NCI-H2081 (cell line): ENCODE measurements at regions not wholly inside any gene's neighbourhood (a gene's known extent, or its start where the extent isn't known, plus 50 kb on each side); places are given as distances from the start of the nearest gene placed in this dataset.
A peak's percentile ranks its signal among the peaks of the same experiment; 100 is the strongest.

Source experiments
- DNase-seq, 2 experiments: peaks; one replicate each; lab custom pipeline; 2025; lab: John Stamatoyannopoulos, UW

DNA sequence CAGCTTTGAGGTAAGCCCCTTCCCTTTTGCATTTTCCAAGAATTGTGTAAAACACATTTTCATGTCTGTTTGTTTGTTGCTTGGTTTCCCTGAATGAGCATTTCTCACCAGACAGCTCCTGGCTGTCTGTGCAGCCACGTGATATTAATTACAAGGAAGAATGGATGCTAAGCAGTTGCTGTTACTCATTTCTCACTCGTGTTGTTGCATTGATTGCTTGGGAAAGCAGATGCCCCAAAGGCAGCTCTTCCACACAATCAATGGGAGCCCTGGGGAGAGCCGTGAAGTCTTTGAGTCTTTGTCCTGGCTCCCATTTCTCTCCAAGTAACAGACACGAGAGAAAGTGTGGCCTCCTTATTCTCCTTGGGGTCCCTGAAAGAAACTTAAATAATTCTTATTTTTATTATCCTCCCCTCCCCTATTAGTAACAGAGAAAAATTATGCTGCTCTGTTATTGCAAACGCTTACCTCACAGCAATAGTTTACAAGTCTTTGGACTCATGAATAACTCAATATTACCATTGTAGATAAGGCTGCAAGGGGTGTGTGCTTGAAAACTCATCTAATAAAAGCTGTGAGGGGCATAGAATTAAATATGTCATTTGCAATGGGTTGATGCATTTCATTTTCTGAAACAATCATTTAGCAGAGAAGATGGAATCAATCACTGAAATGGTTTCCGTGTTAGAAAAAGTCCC is 127.7 kb upstream of the CAMK1G start:
- DNase-seq, result peak in 1 of 2 experiments; percentile 48

DNA sequence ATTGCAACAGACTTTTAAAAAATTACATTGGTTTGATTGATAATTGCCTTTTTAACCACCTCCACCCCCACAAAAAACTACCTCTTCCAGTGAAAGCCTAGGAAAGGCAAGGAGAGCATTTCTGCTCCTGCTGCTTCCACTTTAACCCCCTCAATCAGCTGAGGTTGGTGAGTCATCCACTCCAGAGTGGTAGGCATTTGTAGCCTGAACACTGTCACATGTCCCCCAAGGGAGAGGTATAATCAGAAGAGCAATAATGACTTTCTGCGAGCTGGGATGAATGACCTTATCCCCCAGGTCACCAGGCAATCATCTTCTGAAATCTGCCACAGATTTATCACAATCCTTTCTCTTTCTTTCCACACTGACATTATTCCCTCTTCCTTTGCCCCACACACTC is 126.6 kb upstream of the CAMK1G start:
- no peak for DNase-seq

DNA sequence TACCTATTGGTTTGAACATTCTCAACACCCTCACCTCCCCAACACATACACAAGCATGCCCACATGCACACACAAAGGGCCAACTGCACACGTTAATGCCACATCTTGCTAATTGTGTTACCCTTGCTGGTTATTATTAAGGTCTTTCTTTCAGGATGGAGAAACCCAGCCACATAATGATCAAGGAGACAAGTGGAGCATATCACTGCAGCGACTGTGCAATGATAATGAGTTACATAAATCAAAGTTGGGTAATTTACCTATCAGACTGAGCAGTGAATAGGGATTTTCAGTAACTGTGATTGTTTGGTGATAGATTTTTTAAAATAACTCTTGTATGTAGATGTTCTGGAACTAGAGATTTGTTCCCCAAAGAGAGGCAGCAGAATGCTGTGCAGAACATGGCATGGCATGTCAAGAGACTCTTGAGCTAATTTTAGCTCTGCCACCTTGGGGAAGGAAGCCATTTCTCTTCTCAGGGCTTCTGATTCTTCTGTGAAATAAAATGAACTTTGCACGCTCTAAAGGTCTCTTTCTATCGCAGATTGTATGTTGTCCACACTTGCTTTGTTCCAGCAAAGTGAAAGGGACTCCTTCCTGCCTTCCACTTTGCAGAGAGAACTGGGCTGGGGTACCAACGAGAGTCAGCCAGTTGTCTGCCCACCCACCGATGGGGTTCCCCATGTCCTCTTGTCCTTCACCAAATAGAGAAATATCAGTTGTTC is 126.0 kb upstream of the CAMK1G start:
- no peak for DNase-seq

DNA sequence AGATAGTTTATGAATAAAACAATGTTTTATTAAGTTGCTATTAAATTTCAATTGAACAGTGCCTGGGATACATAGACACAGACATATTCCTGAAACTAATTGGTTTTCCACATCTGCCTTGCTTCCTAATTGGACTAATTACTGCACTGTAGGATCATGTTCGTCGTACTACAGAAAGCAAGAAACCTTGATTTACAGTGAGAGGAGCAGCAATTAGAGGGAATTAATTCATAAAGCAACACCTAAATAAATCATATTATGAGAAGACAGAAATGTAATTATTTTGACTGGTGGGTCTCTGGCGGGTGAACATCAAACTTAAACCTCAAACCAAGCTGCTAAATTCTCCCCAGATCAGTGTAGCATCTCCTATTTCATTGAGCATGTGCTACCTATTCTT is 124.6 kb upstream of the CAMK1G start:
- DNase-seq, result no peak

GRCh38 chr1:209461168-209461567 is 122.3 kb upstream of the CAMK1G start:
- no peak for DNase-seq

- no peak for DNase-seq
These were observed 121.1 kb upstream of the CAMK1G start for GRCh38 chr1:209462433-209462832.

DNA sequence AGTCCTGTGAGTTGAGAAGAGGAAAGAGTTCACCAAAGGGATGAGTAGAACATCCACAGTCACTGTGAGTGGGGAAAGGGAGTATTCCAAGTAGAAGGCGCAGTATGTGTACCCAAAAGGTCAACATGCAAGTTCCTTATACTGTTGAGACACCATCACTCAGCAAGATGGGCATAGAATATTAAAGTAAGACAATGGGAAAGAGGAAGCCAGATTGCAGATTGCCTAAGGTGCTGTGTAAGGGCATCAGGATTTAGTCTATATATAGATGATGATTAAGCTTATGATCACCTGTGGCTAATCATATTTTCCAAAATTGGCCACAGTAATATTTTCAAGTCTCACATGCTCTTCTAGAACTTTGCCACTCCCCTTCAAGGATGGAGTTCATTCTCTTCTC is 120.1 kb upstream of the CAMK1G start:
- DNase-seq, result no peak

GRCh38 chr1:209473025-209473424 is 110.5 kb upstream of the CAMK1G start:
- no peak for DNase-seq

DNA sequence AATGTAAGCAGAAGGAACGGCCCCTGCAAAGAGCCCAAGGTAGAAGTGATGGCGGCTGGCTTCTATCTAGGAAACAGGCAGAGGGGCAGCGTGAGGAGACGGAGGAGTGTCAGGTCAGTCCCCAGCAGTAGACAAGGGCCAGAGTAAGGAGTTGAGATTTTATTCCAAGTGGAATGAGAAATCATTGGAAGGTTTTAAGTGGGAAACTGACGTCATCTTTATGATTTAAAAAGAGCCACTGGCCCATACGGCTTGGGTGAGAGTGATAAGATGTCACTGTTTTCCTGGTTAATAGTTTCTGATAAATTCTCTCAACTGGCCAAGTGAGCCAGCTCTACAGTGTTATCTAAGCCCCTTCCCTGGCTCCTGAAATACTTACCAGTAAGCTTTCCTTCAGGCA is 103.2 kb upstream of the CAMK1G start:
- DNase-seq, result no peak

DNA sequence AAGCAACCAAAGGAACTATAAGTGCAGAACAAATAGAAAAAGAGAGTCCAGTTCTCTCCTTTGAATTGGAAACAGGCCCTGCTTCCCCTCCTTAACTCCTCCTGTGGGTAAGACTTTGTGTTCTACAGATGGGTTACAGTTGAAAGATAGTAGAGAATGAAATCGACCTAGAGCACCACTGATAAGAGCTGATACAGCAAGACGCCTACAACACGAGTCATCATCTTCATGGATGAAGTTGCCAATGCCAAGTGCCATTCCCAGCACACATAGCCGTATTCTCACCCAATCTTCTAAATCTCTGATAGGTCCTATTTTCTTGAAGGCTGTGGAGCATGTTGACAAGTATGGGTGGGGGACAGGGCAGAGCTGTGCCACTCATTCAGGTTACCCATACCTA is 99.8 kb upstream of the CAMK1G start:
- no peak for DNase-seq

DNA sequence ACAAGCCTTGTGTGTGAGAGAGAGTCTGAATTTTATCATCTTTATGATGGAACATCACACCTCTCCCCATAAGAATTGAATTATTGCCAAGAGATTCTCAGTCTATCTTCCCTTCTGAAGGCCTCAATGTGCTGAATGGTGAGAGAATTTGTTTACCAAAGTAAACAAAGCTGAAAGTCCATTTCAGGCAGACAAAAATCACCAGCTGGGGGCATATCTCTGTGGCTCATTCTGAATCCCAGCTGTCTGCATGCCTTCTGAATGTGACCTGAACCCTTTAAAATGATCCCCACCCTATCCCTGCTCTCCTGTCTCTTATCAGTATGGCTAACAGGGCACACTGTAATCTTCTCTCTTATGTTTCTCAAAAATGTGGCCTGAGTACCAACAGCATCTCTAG is 99.1 kb upstream of the CAMK1G start:
- DNase-seq, result peak in 1 of 2 experiments; percentile 33

DNA sequence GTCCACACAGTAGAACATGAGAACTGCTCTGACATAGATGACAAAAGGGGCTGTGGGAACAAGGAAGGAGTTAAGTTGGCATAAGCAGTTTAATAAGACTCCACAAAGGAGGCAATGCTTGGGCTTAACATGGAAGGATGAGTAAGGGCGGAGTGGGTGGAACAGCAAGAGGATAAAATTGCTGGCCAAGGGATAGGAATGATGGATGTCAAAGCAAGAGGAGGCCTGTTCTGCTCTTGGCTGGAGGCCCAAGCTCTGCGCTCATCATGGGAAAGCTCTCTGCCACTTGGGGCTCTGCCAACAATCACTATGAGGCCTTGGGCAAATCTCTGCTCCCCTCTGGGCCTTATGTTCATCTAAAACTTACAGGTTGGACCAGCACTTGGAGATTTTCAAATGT is 98.3 kb upstream of the CAMK1G start:
- peak; percentile 63 to 87 for DNase-seq

GRCh38 chr1:209485751-209486150 is 97.8 kb upstream of the CAMK1G start:
- no peak for DNase-seq

DNA sequence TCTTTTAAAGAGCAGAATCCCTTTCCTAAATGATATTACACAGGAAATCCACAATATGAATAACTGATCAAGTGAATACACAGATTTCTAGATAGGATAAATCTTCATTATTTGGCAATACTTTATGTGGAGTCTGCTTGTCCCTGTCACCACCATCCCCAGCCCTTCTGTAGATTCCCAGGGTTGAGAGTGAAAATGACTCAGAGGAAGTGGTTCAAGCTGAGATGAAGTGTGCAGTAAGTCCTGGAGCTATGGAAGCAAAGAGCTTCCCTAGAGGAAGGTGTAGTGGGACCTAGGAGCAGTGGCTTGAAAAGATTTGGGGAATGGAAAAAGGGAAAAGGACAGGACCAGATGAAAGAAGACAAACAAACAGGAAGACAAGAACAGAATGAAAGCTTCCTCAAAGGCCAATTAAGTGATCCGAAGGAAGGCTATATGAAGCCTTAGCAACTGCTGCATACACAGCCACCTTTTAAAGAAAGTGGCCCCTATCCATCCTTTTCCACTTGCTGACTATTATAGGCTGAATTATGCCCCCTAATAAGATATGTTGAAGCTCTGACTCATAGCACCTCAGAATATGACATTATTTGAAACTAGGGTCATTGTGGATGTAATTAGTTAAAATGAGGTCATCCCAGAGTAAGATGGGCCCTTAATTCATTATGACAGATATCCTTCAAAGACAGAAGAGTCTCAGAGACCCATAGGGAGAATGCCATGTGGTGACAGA is 96.5 kb upstream of the CAMK1G start:
- no peak for DNase-seq

DNA sequence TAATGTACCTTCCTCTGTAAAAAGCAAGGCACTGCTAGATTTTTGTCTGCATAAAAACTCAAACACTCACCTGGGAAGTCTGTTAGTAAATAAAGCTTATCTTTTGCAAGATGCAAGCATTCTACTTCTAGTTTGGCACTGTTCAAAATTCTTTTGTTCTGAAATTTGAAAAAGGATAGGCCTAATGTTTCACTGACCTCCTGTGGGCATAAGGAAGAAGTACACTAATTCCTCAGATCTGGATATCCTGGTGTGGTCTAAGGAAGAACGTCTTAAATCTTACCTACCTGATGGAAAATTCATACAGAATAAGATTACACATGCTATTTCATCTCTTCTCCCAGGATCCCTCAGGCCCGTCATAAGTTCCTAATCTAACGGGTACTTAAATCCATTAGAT is 93.5 kb upstream of the CAMK1G start:
- no peak for DNase-seq

DNA sequence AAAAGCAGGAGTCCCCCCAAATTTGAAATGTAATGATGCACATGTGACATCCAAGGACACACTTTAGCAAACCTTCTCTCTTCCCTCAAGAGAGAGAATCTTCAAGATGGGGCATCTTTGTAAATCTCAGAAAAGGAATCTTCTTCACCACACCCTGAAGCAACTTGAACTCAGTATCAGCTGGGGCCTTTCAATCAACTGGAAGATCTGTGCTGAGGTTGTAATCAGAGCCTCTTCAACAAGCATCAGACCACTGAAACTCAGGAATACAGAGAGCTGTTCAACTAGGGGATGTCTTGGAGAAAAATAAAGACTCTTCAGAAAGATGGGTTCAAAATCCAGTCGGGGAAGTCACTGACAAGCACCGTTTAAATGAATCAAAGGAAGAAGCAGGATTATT is 92.5 kb upstream of the CAMK1G start:
- no peak for DNase-seq

- no peak for DNase-seq
These were observed 92.0 kb upstream of the CAMK1G start for GRCh38 chr1:209491496-209491895.

DNA sequence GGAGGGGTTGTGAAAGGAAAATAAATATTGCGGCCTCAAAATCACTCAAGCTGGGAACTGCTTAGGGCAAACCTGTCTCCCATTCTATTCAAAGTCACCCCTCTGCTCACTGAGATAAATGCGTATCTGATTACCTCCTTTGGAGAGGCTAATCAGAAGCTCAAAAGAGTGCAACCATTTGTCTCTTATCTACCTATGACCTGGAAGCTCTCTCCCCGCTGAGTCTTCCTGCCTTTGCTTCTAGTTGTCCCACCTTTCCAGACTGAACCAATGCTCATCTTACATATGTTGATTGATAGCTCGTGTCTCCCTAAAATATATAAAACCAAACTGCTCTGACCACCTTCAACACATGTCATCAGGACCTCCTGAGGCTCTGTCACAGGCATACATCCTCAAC is 91.6 kb upstream of the CAMK1G start:
- DNase-seq, result no peak

GRCh38 chr1:209493559-209493958 is 90.0 kb upstream of the CAMK1G start:
- no peak for DNase-seq

DNA sequence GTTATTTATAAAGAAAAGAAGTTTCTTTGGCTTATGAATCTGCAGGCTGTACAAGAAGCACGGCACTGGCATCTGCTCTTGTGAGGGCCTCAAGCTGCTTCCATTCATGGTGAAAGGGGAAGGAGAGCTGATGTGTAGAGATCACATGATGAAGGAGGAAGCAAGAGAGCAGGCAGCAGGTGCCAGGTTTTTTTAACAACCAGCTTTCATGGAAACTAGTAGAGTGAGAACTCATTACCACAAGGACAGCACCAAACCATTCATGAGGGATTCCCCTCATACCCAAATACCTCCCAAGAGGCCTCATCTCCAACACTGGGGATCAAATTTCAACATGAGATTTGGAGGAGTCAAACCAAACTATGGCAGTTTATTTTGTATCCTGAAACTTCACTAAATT is 85.8 kb upstream of the CAMK1G start:
- no peak for DNase-seq

GRCh38 chr1:209500993-209501392 is 82.5 kb upstream of the CAMK1G start:
- no peak for DNase-seq

- DNase-seq, result no peak
These were observed 80.3 kb upstream of the CAMK1G start for GRCh38 chr1:209503196-209503595.

DNA sequence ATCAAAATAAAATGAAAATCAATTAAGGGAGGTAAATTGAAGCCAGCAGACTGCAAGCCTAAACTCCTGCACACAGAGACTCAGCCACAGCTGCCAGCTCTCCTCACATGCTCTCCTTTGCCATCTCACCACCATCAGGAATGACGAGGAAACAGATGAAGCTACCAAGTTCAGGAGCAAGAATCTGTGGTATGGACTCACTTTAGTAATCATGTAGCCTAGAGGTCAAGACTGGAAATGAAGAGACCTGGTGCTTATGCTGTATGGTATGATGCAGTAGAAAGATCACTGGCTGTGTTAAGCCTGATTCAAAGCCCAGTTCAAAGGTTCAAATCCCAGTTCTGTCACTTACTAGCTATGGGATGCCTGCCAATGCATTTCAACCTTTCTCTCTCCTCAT is 78.9 kb upstream of the CAMK1G start:
- no peak for DNase-seq
